ENCODE measurements at regions not wholly inside any gene's neighbourhood (a gene's known extent, or its start where the extent isn't known, plus 50 kb on each side); places are given as distances from the start of the nearest gene placed in this dataset.

- no peak for TF ChIP-seq CTCF (IDR thresholded peaks at IDR 0.05)
- no peak for TF ChIP-seq POLR2A (IDR thresholded peaks at IDR 0.05)
Observed at GRCh38 chr3:94453864-94454263, 391.0 kb downstream of the NSUN3 start.
